GM12878 (cell line): ENCODE measurements at regions not wholly inside any gene's neighbourhood (a gene's known extent, or its start where the extent isn't known, plus 50 kb on each side); places are given as distances from the start of the nearest gene placed in this dataset.

ENCODE experiments used
- ATAC-seq: fragments of 200-7000 bp; cut with Tn5 transposase; 3 replicates; pipeline ENCODE4 v1.9.1; 2020; ENCODE audit warnings: mild to moderate bottlenecking, moderate library complexity
- BruUV-seq: library from RNA; stranded (reverse); fragments of 400-500 nt; replicated peaks from 2 replicates; lab custom pipeline; 2021; lab: Mats Ljungman, UMichigan
- CTCF ChIA-PET: fragments of 300-600 bp; sonication (Branson Sonifier 250); formaldehyde crosslinking; extraction: SDS; loops from one replicate; lab custom pipeline; 2021; ENCODE audit warnings: inconsistent platforms; lab: Yijun Ruan, JAX
- POLR2A ChIA-PET: fragments of 350-600 bp; formaldehyde crosslinking; extraction: SDS; loops from one replicate; lab custom pipeline; 2021; ENCODE audit warnings: inconsistent platforms; lab: Charles Lee
- RAD21 ChIA-PET: fragments of 300-600 bp; sonication (Branson Sonifier 250); formaldehyde crosslinking; loops from one replicate; lab custom pipeline; 2023; ENCODE audit warnings: antibody characterized with exemption; ENCODE audit not compliant: unreplicated experiment; lab: Charles Lee
- SMC1A ChIA-PET: fragments of 300-600 bp; sonication (Branson Sonifier 250); formaldehyde crosslinking; loops from one replicate; lab custom pipeline; 2023; ENCODE audit not compliant: unreplicated experiment, uncharacterized antibody; lab: Charles Lee
- DNase-seq: peaks from one replicate; pipeline ENCODE4 v3.0.0-alpha.2; 2011; ENCODE audit warnings: low read depth, low spot score
- FAIRE-seq: peaks from 3 replicates; lab custom pipeline; 2011; peaks lifted over from hg19 to GRCh38; lab: Jason Lieb, UNC
- H2AFZ ChIP-seq: 2 replicates; pipeline ENCODE4 v1.6.0; 2011; ENCODE audit warnings: low read depth, low read length, control low read depth; ENCODE audit not compliant: control insufficient read depth
- H3K27ac ChIP-seq: 2 replicates; pipeline ENCODE4 v1.5.1; 2011; ENCODE audit warnings: control low read depth; ENCODE audit not compliant: control insufficient read depth, insufficient read depth
- H3K27me3 ChIP-seq, 2 experiments: replicated peaks in 1 of 2; 2 replicates each; pipeline versions ENCODE4 v1.6.0 to v1.6.1; 2011; ENCODE audit warnings: low read length in 1 of 2; ENCODE audit not compliant: control insufficient read depth in 2 of 2, insufficient read depth in 2 of 2
- H3K36me3 ChIP-seq, 2 experiments: 2 replicates each; pipeline ENCODE4 v1.5.1; 2011; ENCODE audit warnings: low read length in 1 of 2; ENCODE audit not compliant: control insufficient read depth in 2 of 2, insufficient read depth in 2 of 2
- H3K4me1 ChIP-seq: 2 replicates; pipeline ENCODE4 v1.6.1; 2011; ENCODE audit warnings: mild to moderate bottlenecking, low read length, moderate library complexity, mixed read lengths; ENCODE audit not compliant: control insufficient read depth, insufficient read depth
- H3K4me2 ChIP-seq: 2 replicates; pipeline ENCODE4 v1.6.0; 2011; ENCODE audit warnings: control low read depth; ENCODE audit not compliant: control insufficient read depth, insufficient read depth
- H3K4me3 ChIP-seq: fragments of 200-600 bp; sonication (generic); 2 replicates; pipeline ENCODE4 v1.5.1; 2016
- H3K79me2 ChIP-seq: 2 replicates; pipeline ENCODE4 v1.6.0; 2011; ENCODE audit warnings: low read length; ENCODE audit not compliant: control insufficient read depth, insufficient read depth
- H3K9ac ChIP-seq: 2 replicates; pipeline ENCODE4 v1.8.0; 2011; ENCODE audit warnings: low read length, control low read depth, mixed read lengths; ENCODE audit not compliant: control insufficient read depth, insufficient read depth
- H3K9me3 ChIP-seq: replicated peaks from 3 replicates; pipeline ENCODE4 v1.5.1; 2011; ENCODE audit warnings: mild to moderate bottlenecking, low read length; ENCODE audit not compliant: control insufficient read depth, insufficient read depth
- H4K20me1 ChIP-seq: 2 replicates; pipeline ENCODE4 v1.6.0; 2011; ENCODE audit not compliant: control insufficient read depth, insufficient read depth
- BMI1 ChIP-seq: fragments of 450-650 bp; IDR thresholded peaks from 2 replicates; pipeline ENCODE4 v1.6.1; 2016; ENCODE audit warnings: mild to moderate bottlenecking, moderate library complexity, borderline replicate concordance
- GATAD2B ChIP-seq: fragments of 450-650 bp; conservative IDR thresholded peaks from 2 replicates; pipeline ENCODE4 v1.6.1; 2017; ENCODE audit warnings: low read depth, mild to moderate bottlenecking, moderate library complexity
- LARP7 ChIP-seq: fragments of 450-650 bp; IDR thresholded peaks from 2 replicates; pipeline ENCODE4 v1.6.1; 2017; ENCODE audit warnings: mild to moderate bottlenecking
- MTA3 ChIP-seq: IDR thresholded peaks from 2 replicates; pipeline ENCODE4 v1.6.1; 2012; ENCODE audit warnings: low read length, inconsistent platforms, borderline replicate concordance
- PAX5 ChIP-seq: IDR thresholded peaks from 2 replicates; pipeline ENCODE4 v1.6.1; 2011; ENCODE audit warnings: low read depth, low read length, borderline replicate concordance
- PML ChIP-seq: IDR thresholded peaks from 2 replicates; pipeline ENCODE4 v1.6.1; 2012; ENCODE audit warnings: low read length, inconsistent platforms
- SUPT20H ChIP-seq: IDR thresholded peaks from 2 replicates; pipeline ENCODE4 v1.6.1; 2011; ENCODE audit warnings: low read depth, mild to moderate bottlenecking, low read length, moderate library complexity, borderline replicate concordance; ENCODE audit not compliant: control insufficient read depth
- USF1 ChIP-seq: IDR thresholded peaks from 2 replicates; pipeline ENCODE4 v1.6.1; 2011; ENCODE audit warnings: borderline replicate concordance, low read depth, mild to moderate bottlenecking, moderate library complexity, mixed read lengths, low read length; ENCODE audit not compliant: insufficient read depth; ENCODE audit errors: extremely low read length
- USF2 ChIP-seq: IDR thresholded peaks from 2 replicates; pipeline ENCODE4 v1.6.1; 2011; ENCODE audit warnings: low read depth, low read length, improper control_type of control experiment, borderline replicate concordance
- ZNF207 ChIP-seq: fragments of 450-650 bp; IDR thresholded peaks from 2 replicates; pipeline ENCODE4 v1.6.1; 2014; ENCODE audit warnings: antibody characterized with exemption, mild to moderate bottlenecking, borderline replicate concordance
- WGBS: methylation state at CpG from one replicate; pipeline ENCODE4 v1.1.6; 2016; ENCODE audit warnings: low lambda C conversion rate; ENCODE audit not compliant: insufficient replicate concordance, insufficient coverage; ENCODE audit errors: missing lambda C conversion rate; 5-methylcytosine and 5-hydroxymethylcytosine counted together
- in situ Hi-C: fragments of 300-500 bp; cut with MboI; formaldehyde crosslinking; loops from 9 replicates; pipeline ENCODE4 v1.14.3; 2018; ENCODE audit warnings: mixed read lengths
- intact Hi-C: fragments of 100-400 bp; cut with micrococcal nuclease; formaldehyde crosslinking; loops from one replicate; pipeline ENCODE4 v1.14.2; 2022; ENCODE audit not compliant: unreplicated experiment

GRCh38 chr11:69231466-69232018, 62.4 kb upstream of the MYEOV start:
- DNase-seq = no peak
- Histone ChIP-seq H3K36me3 (no peaks in the 10 kb centered on the region), H2AFZ (no peak overlapping the region), H4K20me1 (no peaks in the 10 kb centered on the region), H3K79me2 (no peaks in the 10 kb centered on the region), H3K4me1 (no peaks in the 10 kb centered on the region), H3K9me3 (peaks cover 3% of the 10 kb centered on the region; the same call in 2 of the 3 replicates), H3K27me3 (no peaks in the 10 kb centered on the region), H3K4me2 (no peak overlapping the region), H3K4me3 (no peak overlapping the region), H3K9ac (no peak overlapping the region), H3K27ac (no peak overlapping the region)
- WGBS = 58% methylated on average over 9 of the region's 9 CpGs
- ChIA-PET SMC1A (no interaction called here), CTCF (no interaction called here), RAD21 (no interaction called here), POLR2A (no interaction called here)
- intact Hi-C loops (no loop called here), in situ Hi-C loops (no loop called here)
- FAIRE-seq = no peak
- ATAC-seq = no peak
- no TSS peak for BruUV-seq
- TF ChIP-seq BMI1 = no peak
- TF ChIP-seq USF1 = peak; percentile 18

GRCh38 chr11:69232821-69233743, 60.9 kb upstream of the MYEOV start:
- in situ Hi-C loops (no loop called here), intact Hi-C loops (no loop called here)
- H2AFZ ChIP-seq = no peak overlapping the region
- ChIA-PET RAD21 (no interaction called here), CTCF (no interaction called here), POLR2A (no interaction called here), SMC1A (no interaction called here)
- no peak overlapping the region for H3K4me3 ChIP-seq
- no peak overlapping the region for H3K4me2 ChIP-seq
- no peak for FAIRE-seq
- H3K9ac ChIP-seq = no peak overlapping the region
- H3K9me3 ChIP-seq = peaks cover under 1% of the 10 kb centered on the region; the same call in 2 of the 3 replicates
- BruUV-seq = no TSS peak
- TF ChIP-seq MTA3 (no peak), PAX5 (no peak), LARP7 (no peak), USF2 (no peak), ZNF207 (no peak), PML (no peak), SUPT20H (no peak), GATAD2B (no peak)
- H3K27me3 ChIP-seq = no peaks in the 10 kb centered on the region
- no peaks in the 10 kb centered on the region for H3K79me2 ChIP-seq
- DNase-seq = no peak
- no peaks in the 10 kb centered on the region for H3K4me1 ChIP-seq
- H3K36me3 ChIP-seq = no peaks in the 10 kb centered on the region
- no peaks in the 10 kb centered on the region for H4K20me1 ChIP-seq
- no peak for ATAC-seq
- 81% methylated on average over 19 of the region's 19 CpGs for WGBS
- H3K27ac ChIP-seq = no peak overlapping the region
